Renal cortex interstitium (tissue), 11 donors: ENCODE measurements at regions not wholly inside any gene's neighbourhood (a gene's known extent, or its start where the extent isn't known, plus 50 kb on each side); places are given as distances from the start of the nearest gene placed in this dataset.

Source experiments
- DNase-seq, 11 donors: peaks; one replicate each; pipeline ENCODE4 v3.0.0-alpha.2; 2013; ENCODE audit warnings: low read depth in 9 of 11, low spot score in 4 of 11; ENCODE audit errors: extremely low read depth in 1 of 11

DNA sequence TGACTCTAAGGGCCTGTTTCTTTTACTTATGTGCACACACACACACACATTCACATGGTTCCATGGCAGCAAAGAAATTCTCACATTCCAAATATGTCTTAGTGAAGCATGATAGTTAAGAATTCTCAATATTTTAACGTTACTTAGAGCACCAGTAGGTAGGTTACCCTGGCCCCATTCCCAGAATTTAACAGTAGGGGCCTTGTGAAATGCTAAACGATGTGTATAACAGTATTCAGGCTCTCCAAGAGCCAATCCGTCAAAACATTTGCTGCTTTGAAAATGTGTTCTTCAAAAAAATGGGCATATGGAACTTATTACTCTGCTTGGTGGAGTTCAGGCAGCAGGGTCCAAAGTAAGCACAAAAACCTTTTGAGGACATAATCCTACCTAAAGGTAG, 93.7 kb upstream of the DAB2 start:
- DNase-seq, result no peak

DNA sequence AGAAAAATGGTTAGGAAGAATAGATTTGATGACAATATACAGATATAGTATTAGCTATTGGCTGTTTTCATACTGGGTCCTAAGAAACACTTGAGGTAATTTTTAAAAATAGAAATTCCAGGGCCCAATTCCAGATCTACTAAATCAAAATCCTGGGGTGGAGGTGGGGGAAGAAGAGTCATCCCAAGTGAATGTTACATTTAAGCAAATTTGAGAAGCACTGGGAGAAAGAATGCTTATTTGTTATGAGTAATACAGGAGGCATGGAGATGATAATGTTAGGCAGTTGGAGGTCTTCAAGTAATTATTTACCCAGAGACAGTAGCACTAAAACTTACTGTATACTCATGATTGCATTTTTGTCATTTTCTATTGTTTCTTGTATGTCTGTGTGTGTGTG, 93.0 kb upstream of the DAB2 start:
- DNase-seq, result no peak

DNA sequence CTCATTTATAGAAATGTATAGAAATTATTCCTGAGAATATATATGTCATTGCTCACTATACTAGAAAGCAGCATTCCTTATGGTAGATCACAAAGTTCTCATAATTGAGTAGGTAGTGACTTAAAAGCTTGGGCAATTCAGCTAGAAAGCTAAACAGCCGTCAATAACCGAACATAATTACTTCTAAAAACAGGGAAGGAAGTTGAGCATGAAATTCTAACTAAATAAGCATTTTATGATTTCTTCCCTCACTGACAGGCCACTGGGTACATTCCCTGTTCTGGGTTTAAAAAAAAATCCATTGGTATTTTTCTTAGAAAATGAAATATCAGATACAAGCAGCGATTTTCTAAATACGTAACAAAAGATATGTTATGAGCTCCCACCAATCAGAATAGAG, 91.1 kb upstream of the DAB2 start:
- DNase-seq, result no peak

DNA sequence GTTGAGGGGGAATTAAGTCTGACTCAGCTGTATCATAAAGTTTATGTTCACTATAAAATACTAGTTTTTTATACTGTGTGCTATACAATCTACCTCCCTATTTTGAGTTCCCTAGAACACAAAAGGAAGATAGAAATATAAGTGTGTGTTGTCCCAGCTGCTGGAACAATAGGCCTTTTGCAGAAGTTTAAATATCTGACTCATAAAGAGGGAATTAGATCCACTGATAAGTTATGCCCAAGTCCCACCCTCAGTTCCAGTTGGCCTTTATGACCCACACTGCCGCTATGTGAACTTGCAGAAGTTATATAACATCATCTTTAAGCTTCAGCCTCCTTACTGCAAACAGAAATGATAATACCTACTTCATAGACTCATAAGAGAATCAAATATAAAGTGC, 88.5 kb upstream of the DAB2 start:
- DNase-seq, result no peak

DNA sequence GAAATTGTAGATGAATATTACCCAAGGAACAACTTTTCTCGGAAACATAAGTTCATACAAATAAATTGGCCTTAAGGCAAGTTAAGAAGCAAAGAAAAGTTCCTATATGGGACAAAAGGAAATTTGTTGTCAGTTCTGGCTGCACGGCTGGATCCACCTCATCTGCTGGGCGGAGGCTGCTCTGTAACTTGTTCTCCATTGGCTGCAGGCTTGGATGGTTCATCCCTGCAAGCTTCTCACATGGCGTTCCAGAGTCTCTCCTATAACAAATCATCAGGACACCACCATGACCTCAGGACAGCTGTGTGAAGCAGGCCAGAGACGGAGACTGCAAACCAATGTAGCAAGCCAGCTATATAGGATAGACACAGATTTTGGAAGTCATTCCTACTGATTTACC, 81.4 kb upstream of the DAB2 start:
- no peak for DNase-seq

DNA sequence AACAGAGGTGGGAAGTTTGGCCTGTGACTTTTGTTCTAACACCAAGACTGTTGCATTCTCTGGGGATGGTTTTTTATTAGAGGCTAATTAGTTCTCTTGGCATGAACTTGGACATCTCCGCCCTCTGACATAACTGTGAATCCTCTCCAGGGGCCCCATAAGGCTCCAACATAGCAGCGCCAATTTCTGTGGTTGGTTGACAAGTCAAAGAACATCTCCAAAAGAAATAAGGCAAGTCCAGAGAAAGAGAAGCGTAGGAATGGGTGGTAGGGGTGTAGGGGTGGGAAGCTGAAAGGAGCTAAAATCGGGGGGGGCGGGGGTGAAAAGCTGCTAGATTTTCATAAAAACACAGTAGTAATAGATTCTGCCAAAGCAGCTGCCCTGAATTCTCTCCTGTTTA, 81.0 kb upstream of the DAB2 start:
- no peak for DNase-seq

DNA sequence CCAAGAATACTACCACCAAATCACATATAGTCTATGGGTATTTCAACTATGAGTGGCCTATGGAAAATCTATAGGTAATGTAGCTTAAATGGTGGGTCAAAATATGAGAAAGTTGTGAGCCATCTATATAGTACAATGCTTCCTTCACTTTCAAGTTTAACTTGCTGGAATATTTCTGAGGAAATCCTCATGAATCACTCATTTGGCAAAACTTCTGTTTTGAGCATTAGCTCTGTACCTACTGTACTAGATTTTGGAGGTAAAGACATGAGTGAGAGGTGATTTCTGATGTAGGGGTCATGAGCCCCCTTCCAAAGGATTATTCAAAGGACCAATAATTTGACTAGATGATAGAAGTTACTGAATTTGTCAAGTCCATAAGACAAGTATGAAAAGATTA, 80.6 kb upstream of the DAB2 start:
- DNase-seq, result no peak

DNA sequence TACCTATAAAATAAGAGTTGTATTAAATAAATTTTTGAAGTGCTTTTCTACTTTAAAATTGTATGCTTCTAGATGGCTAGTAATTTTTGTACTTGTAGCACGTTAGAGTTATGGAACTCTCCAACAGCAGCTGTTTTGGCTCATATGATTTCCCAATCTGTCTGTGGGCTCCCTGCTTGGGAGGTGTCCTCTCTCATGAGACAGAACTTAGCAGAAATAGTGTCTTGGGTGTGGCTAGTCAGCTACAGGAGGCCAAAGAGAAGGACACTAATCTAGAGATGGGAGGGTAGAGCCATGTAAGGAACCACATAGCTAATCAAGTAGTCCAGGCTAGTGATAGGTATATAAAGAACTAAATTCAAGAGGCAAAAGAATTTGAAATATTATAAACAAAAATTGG, 78.4 kb upstream of the DAB2 start:
- DNase-seq, result no peak

DNA sequence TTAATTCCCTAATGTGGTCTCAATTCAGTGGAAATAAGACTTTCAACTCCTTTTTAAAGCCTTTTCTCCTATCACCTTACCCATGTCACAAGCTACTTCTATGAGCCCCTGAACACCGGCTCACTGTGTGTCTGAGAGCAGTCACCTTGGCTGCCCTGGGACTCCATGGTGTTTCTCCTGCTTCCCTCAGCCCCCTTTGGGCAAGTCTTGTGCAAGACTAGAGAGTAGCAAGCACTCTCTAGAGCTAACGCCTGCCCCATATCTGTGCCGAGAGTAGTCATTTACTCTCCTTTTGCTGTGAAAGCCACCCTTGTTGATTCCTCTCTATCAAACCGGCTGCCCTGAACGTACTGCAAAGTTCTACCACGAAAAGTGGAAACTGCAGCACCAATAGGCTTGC, 77.9 kb upstream of the DAB2 start:
- no peak for DNase-seq

DNA sequence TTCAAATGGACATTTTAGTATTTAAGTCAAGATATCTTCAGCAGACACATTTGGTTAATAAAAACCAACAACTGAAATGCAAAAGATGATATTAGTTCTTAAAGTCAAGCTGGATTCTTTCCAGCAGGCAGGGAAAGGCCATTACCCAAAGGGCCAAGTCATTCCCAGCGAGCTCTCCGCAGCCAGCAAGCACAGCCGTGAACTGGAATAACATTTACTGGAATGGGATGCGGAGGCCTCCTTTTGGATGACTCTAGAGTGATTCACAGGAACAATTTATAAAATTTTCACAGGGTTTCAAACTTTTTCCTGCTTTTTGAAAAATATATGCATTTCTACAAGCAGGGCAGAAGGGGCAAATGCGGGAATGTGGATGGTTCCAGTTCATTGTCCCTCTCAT, 76.6 kb upstream of the DAB2 start:
- DNase-seq, result no peak

DNA sequence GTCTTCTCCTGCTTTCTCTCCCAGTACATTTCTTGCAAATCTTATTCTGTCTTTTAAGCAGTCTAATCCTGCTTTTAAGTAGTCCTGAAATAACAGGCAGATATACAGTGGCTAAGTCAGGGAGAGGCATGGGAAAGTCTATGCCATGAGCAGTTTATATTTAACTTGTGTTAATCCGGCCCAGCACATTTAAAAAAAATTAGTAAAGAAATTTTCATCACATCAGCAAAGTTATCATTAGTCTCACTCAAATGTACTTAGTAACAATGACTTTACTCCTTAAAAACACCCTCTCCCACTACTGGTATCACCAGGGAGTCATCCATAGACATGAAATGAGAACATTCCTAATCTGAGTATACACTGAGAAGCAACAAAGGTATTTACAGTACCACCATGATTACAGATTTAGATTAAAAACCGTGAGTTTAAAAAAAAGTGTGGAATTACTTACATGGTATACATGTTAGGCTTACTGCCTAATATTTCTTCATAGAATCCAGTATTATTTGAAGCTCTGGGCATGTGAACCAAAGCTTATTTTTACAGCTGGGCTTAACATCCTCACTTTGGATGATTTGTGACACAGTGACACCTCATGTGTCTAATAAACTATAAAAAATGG, 75.9 kb upstream of the DAB2 start:
- DNase-seq, result no peak

DNA sequence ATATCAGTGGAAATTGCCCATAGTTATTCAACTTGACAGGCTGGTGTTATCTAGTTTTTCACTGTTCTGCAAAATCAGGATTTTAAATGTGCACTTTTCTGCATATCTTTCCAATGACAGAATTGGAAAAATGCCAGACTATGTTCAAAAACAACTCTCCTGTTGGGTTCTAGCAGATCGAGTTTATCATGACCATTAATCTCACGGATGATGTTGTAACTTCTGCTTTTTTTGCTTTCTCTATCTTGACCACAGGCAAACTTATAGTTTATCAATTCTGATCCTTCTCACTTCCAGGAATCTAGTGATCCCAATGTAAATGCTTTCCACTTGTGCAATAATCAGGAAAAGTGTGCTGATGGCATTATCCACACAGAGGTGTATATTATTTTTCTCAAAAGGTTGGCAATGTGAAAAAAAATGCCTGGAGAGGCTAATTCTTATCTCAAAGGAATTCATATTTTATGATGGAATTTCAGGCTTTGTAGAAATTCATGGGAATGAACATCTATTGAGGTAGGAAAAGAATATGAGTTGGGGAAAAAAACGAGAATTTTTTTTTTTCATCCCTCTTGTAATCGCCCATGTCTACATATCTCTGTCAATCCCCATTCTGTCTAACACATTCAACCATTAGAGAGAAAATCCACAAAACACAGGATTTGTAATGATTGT, 73.6 kb upstream of the DAB2 start:
- DNase-seq, result no peak

DNA sequence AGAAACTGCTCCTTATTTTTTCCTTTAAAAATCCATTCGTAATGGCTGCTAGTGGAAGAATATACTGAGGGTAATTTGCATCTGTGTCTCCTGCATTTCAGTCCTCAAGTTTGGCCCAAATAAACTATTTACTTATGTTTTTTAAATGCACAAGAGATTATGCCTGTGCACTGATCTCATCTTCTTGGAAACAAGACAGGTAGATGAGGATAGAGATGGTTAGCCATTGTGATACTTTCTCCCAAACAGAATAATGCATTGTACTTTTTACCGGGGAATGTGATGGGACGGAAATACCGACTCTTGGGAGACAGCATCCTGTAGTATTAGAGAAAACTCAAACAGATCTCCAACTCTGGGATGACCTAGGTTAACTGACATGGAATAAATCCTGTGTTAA, 72.5 kb upstream of the DAB2 start:
- no peak for DNase-seq

DNA sequence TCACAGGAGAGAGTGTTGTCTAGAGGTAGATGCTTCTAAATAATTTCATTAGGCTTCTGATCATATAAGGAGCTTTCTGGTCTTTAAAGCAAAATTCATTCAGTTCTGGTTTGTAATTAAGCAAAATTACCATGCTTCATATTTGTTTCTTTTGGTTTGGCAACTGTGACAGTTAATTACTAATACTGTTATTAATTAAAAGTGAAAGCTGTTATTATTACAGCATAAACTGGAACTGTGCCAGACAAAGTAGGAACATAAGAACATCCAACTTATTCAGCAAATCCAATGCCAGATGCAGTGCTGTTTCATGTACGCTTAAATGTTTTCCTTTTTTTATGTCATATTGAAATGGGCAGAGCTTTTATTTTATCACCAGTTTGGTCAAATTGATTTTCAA, 70.4 kb upstream of the DAB2 start:
- no peak for DNase-seq

DNA sequence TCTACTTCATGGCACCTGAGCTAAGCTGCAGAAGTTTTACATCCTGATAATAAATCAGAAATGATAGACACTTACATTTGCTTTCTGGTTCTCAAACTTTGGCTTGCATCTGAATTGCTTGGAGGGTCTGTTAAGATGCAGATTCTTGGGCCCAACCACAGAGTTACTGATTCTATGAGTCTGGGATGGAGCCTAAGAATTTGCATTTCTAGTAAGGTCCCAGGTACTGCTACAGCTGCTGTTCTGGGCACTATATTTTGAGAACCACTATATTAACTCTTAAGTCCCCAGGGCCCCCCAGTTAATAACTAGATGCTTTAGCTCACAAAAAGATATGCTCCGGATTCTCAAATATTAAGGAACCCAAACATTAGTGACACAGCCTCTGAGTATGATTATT, 69.8 kb upstream of the DAB2 start:
- DNase-seq, result no peak

DNA sequence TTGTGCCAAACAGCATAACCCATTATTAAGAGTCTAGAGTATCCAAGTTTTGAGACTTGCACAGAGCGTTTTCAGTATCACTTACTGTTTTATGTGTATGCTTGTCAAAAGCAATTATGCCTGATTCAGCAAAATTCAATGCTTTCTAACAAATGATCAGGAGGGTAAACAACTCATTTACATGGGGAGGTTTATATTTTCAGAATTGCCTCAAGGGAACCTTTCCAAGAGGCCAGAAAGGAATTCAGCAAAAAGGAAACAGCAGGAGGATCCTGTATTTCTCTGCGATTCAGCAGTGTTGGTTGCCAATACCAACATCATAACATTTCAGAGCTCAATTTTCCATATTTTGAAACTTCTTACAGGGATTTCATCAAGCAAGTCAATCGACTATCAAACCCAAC, 69.3 kb upstream of the DAB2 start:
- no peak for DNase-seq

DNA sequence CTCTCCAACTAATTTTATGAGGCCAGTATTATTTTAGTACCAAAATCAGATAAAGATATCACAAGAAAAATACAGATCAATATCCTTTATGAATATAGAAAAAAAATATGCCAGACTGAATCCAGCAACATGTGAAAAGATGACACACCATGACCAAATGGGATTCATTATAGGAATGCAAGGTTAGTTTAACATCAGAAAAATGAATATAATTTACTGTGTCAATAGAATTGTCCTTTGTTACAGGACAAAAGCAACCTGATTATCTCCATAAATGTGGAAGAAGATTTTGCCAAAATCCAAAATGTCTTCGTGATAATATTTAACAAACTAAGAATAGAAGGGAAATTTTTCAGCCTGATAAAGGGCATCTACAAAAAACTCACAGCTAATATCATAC, 66.4 kb upstream of the DAB2 start:
- DNase-seq, result no peak

DNA sequence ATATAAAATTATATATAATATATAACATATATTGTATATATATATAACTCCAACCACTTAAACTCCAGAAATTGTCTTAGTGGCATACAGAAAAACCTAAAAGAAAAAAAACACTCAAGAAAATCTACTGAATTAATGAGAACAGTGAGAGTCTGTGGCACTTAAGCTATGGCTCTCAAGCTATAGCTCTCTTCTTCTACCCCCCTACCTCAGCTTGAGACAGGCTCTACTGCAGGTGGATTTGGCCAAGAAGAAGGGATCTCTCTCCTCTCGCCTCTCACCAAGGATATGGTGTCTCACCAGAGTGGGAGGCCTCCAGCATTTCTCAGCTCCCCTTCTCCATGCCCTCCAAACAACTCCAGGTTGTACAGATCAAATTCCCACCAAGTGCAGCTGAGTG, 64.5 kb upstream of the DAB2 start:
- DNase-seq, result no peak

DNA sequence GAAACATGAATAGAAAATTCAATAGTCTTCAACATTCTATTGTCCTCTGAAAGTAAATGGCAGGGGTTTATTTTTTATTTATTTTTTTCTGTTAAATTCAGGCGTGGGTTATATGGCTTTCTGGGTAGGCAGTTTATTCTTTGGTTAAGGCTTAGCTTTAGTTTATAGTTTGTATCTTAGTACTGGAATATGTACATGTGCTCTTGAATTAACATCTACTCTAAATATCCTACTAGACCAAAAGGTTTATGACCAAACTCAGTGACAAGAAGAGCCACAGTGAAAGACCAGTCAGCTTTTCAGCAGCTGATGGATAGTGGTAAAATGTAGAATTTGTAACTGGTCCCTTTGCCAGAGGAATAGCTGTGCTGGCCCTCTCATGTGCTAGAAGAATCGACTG, 62.0 kb upstream of the DAB2 start:
- DNase-seq, result no peak

DNA sequence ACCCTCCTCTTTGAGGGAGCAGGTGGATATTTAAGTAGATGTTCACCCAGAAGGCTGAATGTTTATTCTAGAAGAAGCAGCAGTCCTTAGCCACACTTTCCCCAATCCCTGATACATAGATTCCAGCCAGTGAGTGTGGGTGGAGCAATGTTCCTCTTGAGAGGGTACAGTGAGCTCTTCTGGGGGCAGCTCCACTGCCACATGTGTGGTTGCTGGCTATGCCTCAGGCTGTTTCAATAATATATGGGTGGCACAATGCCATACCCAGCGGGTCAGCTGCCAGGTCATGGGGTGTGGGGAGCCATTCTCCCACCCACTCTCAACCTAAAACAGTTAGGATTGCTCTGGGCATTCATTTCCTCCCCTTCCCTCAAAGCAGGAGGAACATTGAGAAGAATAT, 61.6 kb upstream of the DAB2 start:
- DNase-seq, result no peak

DNA sequence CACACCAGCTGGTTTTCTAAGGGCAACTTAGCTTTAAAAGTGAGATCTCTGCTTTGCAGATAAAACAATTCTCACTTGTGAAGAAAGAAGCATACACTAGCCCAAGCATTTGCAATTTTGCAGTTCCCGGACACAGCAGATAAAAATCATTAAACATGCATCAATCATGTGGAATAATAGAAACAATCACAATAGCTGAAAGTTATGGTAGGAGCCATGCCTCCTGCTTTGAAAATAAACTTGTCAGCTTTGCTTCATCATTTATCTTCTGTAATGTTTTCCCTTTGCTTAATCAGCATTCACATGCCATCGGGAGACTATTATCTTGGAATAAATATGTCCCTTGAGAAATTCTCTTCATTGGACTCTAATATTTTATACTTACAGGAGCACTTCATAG, 60.3 kb upstream of the DAB2 start:
- no peak for DNase-seq

DNA sequence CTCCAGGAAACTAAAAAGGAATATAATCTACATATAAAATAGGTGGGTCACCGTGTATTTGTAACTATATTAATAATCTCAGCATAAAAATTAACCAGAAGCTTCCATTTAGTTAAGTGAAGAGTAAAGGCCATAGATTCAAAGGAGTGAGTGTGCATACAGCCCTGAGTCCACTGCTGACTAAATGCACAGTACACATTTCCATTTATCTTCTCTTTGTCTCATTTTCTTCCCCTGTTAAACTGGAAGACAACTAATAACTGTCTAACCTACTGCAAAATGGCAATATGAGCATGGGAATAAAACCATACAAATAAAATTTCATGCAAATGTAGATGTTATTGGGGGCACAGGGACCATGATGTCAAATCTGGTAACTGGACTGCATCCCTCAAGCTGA, 59.9 kb upstream of the DAB2 start:
- DNase-seq, result no peak
